NCI-H146 (cell line): ENCODE measurements at regions not wholly inside any gene's neighbourhood (a gene's known extent, or its start where the extent isn't known, plus 50 kb on each side); places are given as distances from the start of the nearest gene placed in this dataset.
"Not testable (repeated sequence)": the region's sequence is repeated elsewhere in the genome, so short reads cannot be mapped to it uniquely, and the experiment has no call there.

Experiments used
- DNase-seq: peaks from one replicate; lab custom pipeline; 2025; lab: John Stamatoyannopoulos, UW

DNA sequence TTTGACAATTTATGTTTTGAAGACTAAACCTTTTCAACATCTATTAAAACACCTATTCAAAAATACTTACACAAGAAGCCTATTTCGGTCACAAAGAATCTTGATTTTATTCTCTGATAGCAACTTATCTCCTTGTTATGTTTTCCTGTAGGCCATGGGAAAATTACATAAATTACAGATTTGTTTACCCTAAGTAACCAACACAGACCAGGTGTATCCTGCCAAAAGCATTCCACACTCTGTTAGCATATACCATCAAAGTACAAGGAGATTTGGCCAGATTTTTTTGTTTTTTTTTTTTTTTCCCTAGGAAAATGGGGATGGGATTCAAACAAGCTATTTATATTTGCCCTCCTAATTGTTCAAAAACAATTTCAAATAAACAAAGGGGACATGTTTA, 497.9 kb upstream of the MAGEB18 start:
- DNase-seq = no peak

GRCh38 chrX:25646156-25646555, 492.0 kb upstream of the MAGEB18 start:
- DNase-seq = no peak

DNA sequence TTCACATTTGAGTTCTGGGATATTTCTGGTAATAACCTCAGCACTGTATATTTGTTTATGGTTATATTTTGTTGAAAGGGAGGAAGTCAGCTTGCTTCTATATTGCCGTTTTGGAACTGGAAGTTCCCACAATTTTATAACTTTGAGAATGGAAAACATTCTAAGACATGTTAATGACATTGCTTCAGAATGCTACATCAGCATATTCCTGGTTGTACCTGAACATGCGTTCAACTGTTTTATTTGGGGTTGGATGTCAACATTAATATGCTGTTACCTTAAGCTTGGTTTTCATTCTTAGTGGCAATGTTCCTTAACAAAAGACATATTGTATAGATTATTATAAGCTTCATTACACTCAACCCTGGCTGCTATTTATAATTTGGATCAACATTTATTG, 489.4 kb upstream of the MAGEB18 start:
- DNase-seq = no peak

DNA sequence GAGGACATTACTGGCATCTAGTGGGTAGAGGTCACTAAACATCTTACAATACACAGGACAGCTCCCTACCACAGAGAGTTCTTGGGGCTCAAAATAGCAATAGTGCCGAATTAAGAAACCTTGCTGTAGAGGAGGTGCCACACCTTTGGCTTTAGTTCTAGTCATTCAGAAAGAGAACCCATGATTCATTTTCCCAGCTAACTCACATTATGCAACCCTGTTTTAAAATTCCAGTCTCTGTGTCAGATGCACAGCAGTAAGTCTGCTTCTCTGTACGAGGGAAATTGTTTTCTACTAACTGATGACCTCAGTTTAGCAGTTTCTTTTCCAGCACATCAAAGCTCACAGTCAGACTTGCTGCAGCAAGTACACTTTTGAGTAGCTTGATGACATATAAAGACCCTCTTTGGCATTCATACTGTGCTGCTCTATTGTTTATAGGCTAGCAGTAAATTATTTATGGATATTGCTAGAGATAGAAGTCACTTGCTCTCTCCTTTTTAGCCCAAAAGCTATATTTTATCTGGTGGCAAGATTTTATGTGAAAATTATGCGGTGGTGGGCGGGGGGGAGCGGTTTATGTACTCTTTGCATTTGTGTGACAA, 487.8 kb upstream of the MAGEB18 start:
- no peak for DNase-seq

DNA sequence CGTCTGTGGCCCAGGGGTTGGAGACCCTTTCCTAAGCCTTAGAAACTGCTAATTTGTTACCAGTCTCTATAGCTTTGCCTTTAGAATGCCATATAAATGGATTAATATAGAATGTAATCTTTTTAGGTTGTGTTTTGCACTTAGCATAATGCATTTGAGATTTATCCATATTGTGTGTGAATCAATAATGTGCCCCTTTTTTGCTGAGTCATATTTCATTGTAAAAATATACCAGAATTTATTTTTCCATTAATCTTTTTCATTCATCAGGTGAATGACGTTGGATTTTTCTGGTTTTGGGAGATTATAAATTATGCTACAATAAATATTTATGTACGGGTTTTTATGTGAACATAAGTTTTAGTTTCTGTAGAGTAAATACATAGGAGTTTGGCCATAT, 478.8 kb upstream of the MAGEB18 start:
- DNase-seq = no peak

- no peak for DNase-seq
Observed at GRCh38 chrX:25663701-25664100, 474.4 kb upstream of the MAGEB18 start.

- no peak for DNase-seq
Observed at GRCh38 chrX:25665431-25665830, 472.7 kb upstream of the MAGEB18 start.

GRCh38 chrX:25667681-25668080, 470.5 kb upstream of the MAGEB18 start:
- DNase-seq = no peak

DNA sequence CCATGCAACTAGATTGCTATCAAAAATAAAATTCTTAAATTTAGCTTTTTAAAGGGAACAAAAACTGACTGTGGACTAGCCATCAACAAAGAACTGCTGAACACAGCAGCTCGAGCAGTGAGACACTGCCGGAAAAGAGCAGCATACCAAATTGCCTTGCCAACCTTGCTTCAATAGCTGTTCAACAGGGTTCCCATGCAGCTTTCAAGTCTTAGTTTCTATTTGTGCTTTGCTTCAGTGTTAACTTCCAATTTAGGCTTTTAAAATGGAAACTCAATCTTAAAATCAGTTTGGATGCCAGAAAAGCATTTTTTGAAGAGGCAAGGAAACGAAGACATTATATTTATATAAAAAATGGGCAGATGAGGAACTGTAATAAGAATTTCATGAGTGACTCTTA, 463.4 kb upstream of the MAGEB18 start:
- no peak for DNase-seq

GRCh38 chrX:25701876-25702275, 436.3 kb upstream of the MAGEB18 start:
- DNase-seq = no peak

GRCh38 chrX:25717122-25717521, 421.0 kb upstream of the MAGEB18 start:
- no peak for DNase-seq

DNA sequence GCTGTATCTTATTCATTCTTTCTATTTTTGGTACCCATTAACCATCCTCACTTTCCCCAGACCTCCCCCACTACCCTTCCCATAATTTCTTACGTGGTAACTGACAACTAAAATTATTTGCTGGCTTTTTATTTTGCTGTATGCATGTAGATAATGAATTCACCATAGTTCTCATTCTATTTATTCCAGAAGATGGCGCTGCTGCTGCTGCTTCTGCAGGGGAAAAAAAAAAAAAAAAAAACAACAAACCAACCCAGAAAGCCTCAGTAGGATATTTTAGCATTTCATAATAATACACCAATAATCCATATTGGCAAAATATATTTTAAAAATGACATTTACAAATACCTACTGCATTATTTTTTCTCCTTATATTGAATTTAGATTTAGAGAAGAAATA, 416.6 kb upstream of the MAGEB18 start:
- peak; percentile 21 for DNase-seq

DNA sequence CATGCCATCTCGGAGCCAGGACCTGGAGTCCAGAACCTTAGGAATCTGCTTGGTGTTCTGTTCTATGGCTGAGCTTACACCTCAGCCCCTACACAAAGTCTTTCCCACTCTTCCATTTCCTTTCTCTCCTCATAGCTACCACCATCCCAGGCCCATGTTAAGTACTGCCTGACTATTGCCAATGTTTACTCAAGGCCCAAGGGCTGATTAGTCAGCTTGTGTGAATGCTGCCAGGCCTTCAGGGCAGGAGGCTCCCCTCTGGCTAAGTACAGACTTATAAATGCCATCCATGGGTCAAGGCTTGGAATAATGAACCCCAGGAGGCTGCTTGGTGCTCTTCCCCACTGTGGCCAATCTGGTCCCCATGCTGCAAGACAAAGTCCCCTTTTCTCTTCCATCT, 411.6 kb upstream of the MAGEB18 start:
- DNase-seq = no peak

DNA sequence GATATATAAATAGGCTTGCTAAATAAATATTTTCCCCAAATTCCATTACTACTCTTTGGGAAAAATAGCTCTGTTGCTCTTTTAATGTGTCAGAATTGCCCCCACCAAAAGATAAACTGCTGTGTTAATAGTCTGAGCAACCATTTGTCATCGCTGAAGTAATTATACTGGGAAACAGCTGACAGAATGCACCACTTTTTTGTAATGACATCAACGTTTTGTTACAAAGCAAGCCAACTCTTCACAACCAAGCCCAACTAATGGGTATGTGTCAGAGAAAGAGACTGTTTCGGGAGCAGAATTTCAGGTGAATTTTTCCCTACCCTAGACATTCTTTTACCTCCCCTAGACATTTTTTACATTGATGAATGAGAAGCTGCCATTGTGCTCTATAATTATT, 405.0 kb upstream of the MAGEB18 start:
- no peak for DNase-seq

DNA sequence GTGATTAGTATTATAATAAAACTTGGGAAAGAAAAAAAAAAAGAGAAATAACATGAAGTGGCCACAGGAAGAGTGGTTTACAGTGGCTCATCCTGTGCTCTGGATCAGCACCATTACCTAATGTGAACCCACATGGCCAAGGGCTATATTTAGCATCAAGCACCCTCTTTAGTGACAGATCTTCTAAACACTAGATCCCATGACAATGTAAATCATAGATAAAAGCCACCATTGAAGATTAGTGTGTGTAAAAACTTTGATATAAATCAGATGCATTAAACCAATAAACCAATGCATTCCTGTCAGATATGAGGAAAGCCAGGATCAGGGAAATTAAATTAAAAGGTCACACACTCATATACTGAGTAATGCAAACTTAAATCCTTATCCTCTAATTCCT, 400.6 kb upstream of the MAGEB18 start:
- DNase-seq = no peak

DNA sequence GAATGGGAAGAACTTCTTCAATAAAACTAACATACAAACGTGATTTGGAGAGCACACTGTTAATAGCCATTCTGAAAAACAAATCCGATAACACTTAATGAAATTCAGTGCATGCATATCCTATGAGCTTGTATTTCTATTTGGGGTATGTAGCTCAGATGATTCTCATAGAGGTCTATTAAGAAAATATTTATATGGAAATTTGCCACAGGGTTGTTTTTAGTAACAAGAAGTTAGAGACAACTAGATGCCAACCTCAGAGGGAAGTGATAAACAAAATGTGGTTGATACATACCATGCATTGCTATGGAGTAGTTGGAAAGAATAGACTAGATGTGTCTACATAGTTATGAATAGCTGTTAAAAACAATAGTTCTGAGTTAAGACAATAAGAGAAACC, 395.8 kb upstream of the MAGEB18 start:
- no peak for DNase-seq

- DNase-seq = no peak
Observed at GRCh38 chrX:25754399-25754798, 383.7 kb upstream of the MAGEB18 start.

GRCh38 chrX:25755194-25755593, 382.9 kb upstream of the MAGEB18 start:
- no peak for DNase-seq

- DNase-seq = no peak
Observed at GRCh38 chrX:25762656-25763055, 375.5 kb upstream of the MAGEB18 start.

GRCh38 chrX:25771853-25772252, 366.3 kb upstream of the MAGEB18 start:
- not testable (repeated sequence) for DNase-seq

GRCh38 chrX:25797796-25798195, 340.3 kb upstream of the MAGEB18 start:
- DNase-seq = not testable (repeated sequence)

- DNase-seq = no peak
Observed at GRCh38 chrX:25805744-25806143, 332.4 kb upstream of the MAGEB18 start.

DNA sequence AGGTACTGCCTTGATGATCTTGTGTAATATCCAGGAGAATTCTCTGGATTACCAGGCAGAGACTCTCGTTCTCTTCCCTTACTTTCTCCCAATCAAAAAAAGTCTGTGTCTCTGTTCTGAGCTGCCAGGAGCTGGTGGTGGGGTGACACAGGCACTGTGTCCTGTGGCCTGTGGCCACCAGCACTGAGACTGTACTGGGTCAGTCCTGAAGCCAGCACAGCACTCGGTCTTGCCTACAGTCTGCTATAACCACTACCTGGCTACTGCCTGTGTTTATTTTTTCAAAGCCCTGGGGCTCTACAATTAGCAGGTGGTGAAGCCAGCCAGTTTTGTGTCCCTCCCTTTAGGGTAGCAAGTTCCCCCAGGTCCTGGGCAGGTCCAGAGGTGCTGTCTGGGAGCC, 331.1 kb upstream of the MAGEB18 start:
- DNase-seq = no peak

GRCh38 chrX:25810202-25810601, 327.9 kb upstream of the MAGEB18 start:
- DNase-seq = no peak

DNA sequence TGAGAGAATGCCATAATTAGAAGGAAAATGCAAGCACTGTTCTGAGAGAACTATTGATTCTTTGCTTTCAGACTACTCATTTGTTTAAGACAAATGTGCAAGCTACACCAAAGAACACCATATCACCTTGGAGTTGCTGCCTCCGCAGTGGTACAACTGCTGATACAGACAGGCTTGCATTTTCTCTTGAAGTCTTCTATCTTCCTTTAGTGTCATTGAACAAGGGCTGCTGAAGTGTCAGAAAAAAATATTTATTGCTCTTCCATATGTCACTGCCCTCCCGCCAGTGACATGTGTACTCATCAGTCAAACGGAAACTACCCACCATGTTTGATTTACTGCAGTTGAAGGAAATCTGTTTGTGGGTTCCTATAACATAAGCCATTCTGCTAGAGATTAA, 318.3 kb upstream of the MAGEB18 start:
- no peak for DNase-seq
